HG03060 (cell line): ENCODE measurements at regions not wholly inside any gene's neighbourhood (a gene's known extent, or its start where the extent isn't known, plus 50 kb on each side); places are given as distances from the start of the nearest gene placed in this dataset.

Experiments
- ATAC-seq: cut with Tn5 transposase; IDR thresholded peaks from one replicate; pipeline ENCODE4 v1.9.1; 2021; ENCODE audit warnings: low read depth, moderate number of reproducible peaks; ENCODE audit not compliant: unreplicated experiment

DNA sequence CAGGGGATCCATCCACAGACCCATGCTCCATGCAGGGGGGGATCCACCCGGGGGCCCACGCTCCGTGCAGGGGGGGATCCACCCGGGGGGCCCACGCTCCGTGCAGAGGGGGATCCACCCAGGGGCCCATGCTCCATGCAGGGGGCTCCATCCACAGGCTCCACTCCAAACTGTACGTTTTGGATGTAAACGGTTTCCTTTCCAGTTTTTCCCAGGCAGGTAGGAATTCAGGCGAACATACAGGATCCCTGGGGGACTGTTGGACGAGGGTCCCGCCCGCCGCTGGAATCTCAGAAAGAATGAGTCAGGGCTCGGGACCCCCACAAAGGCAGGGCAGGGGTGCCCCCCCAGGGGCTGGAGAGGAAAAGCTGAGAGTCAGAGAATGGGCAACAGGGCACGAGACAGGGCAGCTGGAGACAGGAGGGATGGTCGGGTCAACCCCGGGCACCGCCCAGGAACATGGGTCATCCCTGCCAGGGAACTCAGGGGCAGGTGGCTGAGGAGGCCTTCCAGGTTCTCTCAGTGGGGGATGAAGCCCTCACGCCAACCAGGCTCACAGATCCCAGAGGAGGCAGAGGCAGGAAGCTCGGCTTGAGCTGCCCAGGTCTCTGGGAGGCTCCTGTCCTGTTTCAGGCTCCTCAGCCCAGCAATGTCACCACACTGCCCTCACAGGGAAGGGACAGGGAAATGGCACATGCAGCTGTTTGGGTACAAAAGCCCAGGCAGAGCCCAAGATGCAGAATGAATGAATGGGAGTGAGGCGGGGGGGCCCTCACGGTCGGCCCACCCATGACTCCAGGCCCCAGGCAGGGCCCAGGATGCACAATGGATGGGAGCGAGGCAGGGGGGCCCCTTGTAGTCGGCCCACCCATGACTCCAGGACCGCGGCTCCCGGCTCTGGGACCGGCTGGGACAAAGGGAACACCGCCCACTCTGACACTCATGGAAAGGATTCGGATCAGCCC, 200.2 kb downstream of the BRD1 start:
- ATAC-seq = no peak

DNA sequence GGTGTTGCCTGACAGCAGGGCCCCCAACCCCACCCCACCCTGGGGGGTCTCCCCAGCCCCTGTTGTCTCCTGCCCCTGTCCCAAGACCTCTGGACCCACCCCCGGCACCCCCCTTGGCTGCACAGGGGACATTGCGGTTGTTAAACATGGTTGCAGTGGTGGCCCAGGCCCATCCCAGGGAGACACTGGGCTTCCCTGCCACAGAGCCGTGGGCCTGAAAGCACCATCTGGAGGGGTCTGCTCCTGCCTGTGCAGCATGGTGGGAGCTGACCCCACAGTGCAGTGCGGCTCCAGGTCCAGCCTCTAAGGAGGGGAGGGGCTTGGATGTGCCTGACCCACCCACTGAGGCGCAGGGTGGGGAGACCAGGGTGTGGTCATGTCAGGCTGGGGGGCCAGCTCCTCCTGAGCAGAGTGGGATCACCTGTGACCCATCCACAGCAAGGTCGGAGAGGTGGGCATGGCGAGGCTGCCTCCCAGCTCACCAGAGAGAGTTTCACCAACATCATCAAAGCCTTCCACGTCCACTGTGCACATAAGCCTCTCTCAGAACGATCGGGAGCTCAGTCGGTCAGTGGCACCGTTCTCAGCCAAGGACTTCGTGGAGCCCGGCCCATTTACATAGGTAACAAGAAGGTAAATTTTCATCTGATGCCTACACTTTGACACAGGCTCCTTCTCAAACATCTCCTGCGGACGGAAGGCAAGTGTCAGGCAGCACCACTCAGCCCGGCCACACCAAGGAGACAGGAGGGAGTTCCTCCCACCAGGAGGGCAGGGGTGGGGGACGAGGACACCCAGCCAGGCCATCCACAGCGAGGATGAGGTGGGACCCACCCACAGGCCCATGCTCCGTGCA, 201.1 kb downstream of the BRD1 start:
- ATAC-seq = no peak

DNA sequence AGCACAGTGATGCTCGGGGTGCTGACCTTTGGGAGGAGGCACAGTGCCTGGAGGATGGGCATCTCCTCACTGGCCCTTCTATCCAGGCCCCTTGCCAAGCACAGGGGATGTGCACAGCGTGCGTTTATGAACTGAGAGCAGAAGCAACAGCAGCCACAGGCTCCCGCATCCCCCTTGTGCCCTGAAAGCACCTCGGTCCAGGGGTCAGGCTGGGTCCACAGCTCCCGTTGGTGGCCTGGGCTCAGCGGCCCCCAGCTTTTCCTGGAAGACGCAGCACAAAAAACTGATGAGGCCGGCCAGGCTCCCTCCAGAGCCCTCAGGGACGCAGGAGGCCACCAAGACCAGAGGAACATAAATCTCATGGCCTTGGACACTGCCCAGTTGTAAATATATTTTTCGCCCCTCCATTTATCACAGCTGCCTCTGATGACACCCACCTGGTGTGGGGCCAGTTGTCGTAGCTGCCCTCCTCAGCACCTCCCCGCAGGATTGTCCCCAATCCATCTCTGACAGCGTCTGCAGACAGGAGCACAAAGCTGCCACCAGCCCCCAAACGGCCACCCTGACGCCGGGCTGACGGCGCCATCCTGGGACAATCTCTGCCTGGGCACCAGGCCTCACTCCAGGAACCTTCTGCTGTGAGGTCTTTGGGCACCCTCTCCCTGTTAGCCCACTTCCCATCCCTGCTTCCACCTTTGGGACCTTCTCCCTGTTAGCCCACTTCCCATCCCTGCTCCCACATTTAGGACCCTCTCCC, 203.1 kb downstream of the BRD1 start:
- no peak for ATAC-seq

- ATAC-seq = no peak
Measured at GRCh38 chr22:49623715-49624114, 204.0 kb downstream of the BRD1 start.

DNA sequence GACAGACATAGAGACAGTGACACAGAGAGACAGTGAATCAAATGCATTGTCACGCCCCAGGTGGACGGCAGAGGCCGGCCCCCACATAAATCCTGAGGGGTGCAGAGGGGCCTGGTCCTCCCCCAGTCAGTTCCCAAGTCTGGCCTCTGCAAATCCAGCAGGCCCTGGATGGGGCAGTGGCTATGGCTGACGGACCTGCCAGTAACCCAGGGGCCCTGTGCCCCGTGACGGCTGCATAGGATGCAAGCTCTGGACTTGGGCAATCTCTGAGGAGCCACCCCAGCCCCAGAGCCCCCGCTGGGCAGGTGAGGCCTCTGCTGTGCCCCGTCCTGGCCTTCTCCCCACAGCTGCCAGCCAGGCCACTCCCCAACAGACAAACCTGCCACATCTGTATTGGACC, 204.5 kb downstream of the BRD1 start:
- ATAC-seq = no peak

DNA sequence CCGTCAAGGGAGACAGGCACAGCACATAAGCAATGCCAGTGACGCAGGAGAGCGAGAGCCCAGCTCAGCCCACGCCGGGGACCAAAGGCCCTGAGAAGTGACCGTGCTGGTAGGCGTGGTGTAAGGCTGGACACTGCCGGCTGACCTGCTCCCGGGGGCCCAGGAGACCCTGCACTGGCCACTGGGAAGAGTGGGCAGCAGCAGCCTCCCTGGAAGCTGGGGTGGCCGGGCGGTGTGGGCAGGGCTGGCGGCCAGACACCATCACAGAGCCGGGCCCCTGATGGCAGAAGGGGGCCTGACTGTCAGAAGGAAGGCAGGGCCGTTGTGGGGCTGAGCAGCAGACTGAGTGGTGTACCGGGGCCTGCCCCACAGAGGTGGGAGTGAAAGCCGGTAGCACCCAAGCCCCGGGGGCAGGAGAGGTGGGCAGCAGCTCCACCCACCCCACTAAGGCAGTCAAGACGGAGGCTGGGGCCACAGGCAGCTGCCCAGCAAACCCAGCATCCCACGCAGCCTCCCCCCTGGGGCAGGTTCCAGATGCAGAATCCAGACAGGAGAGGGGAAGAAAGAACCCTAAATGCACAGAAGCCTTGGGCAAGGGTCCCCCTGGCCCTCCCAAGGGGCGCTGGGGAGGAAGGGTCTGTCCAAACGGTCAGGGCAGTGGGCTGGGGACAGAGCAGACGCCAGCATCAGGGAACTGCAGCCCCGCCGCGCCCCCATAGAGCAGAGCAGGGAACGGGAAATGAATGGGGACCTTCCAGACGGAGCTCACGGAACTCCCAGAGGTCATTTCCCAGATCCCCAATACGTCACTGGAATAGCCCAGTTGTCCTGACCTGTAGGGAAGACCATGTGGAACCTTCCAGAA, 205.2 kb downstream of the BRD1 start:
- no peak for ATAC-seq

DNA sequence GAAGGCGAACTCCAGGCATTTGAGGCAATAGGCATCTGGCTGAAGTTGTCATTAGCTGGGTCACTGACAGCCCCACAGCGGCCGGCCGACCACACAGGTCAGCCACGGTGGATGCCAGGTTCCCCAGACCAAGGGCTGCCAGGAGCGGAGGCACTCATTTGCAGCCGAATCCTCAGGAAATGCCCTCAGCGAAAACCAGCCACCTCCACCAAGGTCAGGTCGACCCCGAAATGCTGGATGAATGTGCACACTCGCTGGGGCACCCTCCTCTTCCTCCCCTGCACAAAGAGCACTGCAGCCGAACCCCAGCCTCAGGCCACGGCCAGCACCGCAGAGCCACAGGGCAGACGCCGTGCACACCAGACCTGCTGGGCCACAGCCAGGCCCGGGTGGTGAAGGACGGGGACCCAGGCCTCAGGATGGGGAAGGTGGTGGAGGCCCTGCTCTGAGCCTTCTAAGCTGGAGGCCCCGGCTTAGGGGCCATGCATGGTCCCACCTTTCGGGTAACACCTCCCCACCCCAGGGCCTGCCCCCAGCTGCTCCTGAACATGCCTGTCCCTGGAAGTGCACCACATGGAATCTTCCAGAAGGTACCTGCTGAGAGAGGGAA, 206.0 kb downstream of the BRD1 start:
- ATAC-seq = no peak

DNA sequence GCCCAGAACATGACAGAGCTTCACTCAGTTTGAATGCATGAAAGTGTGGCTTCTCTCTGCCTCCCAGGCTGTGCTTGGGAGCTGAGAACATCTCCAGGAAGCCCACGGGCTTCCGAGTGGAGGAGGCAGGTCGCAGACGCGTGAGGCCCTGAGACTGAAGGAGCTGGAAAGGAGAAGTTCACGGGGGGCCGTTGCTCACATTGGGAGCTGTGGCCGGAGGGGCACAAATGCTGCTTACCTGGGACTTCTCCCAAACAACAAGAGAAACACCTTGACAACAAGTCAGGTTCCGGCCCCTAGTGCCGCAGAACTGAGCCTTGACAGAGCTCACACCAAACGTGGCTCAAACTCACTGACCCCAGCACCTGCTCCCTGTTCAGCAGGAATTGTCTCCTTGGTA, 207.0 kb downstream of the BRD1 start:
- no peak for ATAC-seq

DNA sequence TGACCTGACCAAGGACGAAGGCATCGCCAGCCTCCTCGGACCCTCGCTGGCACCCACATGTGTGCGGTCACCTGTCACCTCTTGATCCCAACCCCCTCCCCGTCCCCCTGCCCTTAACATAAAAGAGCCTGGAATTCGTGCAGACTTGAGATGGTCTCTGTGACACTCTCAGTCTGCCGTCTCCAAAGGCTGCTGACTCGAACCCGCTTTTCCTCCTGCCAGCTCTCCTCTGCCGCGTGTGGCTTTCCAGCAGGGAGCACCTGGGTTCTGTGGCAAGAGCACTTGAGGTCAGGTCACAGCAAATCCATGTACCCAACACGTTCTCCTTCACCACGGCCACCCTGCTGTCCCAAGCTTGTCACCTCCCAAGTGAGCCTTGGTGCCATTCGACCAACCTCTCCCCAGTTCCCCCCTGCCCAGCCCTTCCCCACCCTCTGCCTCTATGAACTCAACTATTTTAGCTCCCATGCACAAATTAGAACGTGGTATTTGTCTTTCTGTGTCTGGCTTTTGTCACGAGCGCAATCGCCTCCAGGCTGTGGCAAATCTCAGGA, 207.6 kb downstream of the BRD1 start:
- no peak for ATAC-seq

DNA sequence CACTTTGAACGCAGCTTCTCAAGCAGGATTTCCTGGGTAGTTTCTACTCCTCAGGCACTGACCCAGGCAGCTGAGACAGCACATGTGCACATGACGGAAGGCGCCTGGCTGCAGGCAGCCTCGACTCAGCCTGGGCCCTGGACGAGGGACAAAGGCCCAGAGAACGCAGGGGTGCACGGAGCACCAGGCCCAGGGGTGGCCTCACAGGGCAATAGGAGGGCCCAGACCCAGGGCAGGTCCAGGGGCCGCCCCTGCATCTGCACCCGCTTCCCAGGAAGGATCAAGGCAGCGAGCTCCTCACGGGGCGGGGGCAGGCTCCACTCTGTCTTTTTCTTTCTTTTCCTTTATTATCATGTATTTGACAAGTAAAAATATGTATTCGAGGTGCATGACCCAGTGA, 208.4 kb downstream of the BRD1 start:
- no peak for ATAC-seq

DNA sequence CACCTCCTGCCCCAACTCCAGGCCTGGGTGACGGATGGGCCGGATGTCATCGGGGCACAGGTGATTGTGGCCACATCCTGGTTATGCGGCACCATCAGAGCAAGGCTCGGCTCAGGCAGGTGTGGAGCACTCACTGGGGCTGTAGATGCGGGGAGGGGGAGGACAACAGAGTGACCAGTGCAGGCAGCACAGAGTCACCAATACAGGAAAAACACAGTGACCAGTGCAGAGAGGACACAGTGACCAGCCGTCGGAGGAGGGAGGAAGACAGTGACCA, 209.1 kb downstream of the BRD1 start:
- no peak for ATAC-seq

GRCh38 chr22:49617866-49618676, 209.6 kb downstream of the BRD1 start:
- ATAC-seq = no peak

DNA sequence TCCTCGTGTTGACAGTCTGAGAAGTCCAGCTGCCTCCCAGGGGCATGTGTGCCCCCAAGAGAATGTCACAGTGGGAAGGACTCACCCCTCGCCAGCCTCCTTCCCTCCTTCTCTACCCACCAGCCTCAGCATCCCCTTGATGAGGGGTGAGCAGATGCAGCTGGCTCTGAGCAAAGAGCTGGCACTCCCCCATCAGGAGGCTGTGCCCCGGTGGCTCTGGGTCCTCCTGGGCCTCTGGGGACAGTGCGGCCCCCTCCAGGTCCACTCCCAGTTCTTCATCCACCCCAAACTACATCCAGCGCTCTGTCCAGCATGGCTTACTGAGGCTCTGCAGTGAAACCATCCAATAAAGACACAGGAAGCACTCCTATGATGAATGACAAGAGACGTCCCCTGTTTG, 210.4 kb downstream of the BRD1 start:
- ATAC-seq = no peak

GRCh38 chr22:49616356-49617231, 211.1 kb downstream of the BRD1 start:
- no peak for ATAC-seq

DNA sequence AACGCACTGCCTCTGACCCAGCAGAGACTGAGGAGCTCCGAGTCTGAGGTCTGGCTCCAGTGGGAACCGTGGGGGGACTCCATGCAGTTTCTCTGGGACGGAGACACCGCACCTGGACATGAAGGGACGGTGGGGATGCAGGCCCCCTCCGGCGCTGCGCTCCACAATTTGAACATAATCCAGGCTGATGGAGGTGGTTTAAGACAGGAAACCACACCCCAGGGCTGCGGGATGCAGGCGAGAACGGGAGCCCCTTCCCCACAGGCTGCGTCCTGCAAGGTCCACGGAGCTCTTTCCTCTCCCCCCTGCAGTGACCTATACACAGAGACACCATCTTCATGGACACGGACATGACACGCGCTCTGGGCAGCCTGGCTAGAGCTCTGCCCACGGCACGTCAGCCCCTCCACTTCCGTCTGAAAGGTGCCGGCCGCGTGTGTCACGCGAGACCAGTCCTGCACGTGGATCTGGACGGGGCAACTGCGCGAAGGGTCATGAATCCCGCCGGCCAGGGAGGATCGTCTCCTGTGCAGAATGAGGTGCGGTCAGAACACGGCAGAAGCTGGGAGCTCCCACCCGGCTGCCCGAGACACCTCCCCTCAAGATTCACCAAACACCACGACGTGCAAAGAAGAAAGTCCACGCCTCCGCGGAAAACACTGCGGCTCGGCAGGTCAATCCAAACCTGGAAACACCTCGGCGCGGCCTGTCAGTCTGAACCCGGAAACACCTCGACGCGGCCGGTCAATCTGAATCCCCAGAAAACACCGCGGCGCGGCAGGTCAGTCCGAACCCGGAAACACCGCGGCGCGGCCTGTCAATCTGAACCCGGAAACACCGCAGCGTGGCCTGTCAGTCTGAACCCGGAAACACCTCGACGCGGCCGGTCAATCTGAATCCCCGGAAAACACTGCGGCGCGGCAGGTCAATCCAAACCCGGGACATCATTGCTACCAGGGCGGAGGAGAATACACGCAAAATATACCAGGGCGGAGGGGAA, 212.4 kb downstream of the BRD1 start:
- ATAC-seq = no peak

GRCh38 chr22:49613511-49614270, 214.0 kb downstream of the BRD1 start:
- ATAC-seq = no peak
